Fibroblast of villous mesenchyme (primary cell): ENCODE measurements at regions not wholly inside any gene's neighbourhood (a gene's known extent, or its start where the extent isn't known, plus 50 kb on each side); places are given as distances from the start of the nearest gene placed in this dataset.

Experiments used
- DNase-seq: peaks from one replicate; pipeline ENCODE4 v3.0.0-alpha.2; 2010; ENCODE audit warnings: low read depth
- H3K4me3 ChIP-seq: 2 replicates; pipeline ENCODE4 v1.5.1; 2011; ENCODE audit warnings: low read depth, mild to moderate bottlenecking, low read length
- TF ChIP-seq, protein P1 (sequence below): IDR thresholded peaks from 2 replicates; pipeline ENCODE4 v1.5.1; 2012; ENCODE audit warnings: low read depth, mild to moderate bottlenecking, low read length; ENCODE audit not compliant: insufficient read depth

DNA sequence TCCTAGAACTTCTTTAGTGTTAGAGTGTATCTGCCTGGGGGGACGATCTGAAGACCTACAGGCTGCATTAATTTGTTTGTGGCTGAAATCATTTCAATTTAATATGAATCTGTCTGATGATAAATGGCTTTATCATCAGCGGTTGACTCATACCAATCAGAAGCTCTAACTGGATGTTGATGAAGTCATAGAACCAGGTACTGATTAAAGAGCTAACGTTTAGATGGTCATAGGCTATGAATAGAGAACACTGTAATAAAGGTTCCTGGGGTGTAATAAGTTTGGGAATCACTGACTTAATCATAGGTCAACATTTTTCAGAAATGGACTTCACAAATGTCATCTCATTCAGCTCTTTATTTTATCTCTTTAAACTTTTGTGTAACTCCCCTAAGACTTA, 329.9 kb downstream of the MSX2 start:
- TF ChIP-seq, protein P1, sequence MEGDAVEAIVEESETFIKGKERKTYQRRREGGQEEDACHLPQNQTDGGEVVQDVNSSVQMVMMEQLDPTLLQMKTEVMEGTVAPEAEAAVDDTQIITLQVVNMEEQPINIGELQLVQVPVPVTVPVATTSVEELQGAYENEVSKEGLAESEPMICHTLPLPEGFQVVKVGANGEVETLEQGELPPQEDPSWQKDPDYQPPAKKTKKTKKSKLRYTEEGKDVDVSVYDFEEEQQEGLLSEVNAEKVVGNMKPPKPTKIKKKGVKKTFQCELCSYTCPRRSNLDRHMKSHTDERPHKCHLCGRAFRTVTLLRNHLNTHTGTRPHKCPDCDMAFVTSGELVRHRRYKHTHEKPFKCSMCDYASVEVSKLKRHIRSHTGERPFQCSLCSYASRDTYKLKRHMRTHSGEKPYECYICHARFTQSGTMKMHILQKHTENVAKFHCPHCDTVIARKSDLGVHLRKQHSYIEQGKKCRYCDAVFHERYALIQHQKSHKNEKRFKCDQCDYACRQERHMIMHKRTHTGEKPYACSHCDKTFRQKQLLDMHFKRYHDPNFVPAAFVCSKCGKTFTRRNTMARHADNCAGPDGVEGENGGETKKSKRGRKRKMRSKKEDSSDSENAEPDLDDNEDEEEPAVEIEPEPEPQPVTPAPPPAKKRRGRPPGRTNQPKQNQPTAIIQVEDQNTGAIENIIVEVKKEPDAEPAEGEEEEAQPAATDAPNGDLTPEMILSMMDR, result no peak
- no peak overlapping the region for H3K4me3 ChIP-seq
- no peak for DNase-seq

DNA sequence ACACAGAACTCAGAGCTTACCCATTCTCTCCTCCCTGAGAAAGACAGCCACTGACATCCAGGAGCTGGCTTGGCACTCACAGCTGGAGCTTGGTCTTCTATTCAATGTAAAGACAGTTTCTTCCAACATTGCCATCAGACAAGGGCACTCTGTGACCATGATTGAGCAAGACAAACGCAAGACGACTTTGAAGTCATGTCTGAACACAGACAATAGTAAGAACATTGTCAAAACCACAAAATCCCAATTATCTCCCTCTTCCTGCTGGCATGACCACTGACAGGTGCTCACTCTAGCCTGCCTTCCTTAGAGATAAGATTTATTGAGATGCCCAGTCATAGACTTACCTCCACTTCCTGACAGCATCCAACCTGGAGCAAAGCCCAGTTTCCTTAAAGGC, 328.0 kb downstream of the MSX2 start:
- H3K4me3 ChIP-seq, result no peak overlapping the region
- no peak for DNase-seq
- TF ChIP-seq, protein P1, result no peak

DNA sequence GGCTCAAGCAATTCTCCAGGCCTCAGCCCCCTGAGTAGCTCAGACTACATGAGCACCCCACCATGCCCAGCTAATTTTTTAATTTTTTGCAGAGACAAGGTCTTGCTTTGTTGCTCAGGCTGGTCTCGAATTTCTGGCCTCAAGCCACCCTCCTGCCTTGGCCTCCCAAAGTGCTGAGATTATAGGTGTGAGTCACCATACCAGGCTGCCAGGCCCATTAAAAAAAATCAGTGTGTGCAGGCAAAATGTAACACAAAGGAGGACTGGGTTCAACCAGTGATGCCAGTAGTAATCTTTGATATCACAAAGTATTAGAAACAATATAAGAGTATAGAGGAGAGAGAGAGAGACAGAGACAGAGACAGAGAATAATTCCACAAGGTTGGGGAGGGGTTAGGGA, 322.7 kb downstream of the MSX2 start:
- TF ChIP-seq, protein P1, result no peak
- no peak overlapping the region for H3K4me3 ChIP-seq
- no peak for DNase-seq

DNA sequence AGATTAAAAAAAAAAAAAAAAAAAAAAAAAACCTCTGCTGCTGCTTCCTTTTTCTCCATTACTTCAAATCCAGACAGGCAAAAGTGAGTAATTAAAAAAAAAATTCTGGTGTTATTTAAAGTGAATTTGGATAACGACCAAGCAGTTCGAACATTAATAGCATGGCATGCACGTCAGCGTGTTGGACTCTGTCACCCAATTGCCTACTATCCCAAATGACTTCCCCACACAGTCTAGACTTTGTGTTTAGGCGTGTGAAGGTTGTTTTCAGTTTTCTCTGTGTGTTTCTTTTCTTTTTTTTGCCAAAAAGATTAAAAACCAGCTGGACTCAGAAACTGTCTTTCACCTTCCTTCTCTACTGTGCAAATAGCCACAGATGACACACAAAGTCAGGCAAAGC, 321.4 kb downstream of the MSX2 start:
- TF ChIP-seq, protein P1, result no peak
- no peak for DNase-seq
- no peak overlapping the region for H3K4me3 ChIP-seq

DNA sequence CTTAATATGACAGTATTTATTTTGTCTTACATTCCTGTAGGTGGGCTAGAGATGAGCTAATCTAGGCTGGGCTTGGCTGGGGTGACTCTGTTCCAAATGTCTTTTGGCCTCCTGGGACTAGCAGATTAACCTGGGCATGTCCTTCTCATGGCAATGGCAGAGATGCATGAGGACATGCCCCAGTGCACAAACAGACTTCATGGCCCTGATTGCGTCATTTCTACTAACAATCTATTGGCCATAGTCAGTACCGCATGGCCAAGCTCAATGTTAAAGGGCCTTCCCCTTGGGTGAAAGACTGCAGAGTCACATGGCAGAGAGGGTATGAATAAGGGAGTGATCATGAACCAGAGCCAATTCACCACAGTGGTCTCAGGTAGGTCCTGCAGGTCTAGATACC, 313.4 kb downstream of the MSX2 start:
- no peak overlapping the region for H3K4me3 ChIP-seq
- no peak for DNase-seq
- TF ChIP-seq, protein P1, result no peak

DNA sequence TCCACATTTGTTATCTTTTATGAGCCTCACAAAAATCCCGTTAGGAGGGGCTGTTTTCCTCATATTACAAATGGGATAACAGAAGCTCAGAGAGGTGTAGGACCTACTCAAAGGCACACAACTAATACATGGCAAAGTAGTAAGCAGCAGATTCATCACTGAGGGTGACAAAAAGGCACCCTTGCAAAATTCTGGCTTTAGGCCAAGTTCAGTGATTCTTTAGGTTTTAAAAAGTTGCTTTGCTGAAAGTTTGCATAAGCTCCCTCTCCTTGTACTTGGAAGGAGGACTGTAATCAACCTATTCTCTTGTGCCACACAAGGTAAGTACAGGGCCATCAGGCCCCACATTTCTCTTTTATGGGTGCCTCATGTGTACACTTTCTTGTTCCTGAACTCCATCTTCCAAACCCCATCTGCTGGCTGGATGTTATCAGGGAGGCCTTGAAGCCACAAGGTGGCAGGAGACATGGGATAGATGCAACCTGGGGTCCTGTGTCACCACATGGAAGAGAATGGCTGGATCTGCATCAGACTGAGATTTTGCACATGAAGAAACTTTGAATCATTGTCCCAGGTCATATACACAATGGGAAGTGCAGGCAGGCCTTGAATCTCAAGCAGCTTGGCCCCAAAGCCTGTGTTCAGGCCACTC, 311.6 kb downstream of the MSX2 start:
- TF ChIP-seq, protein P1, result no peak
- no peak for DNase-seq
- no peak overlapping the region for H3K4me3 ChIP-seq

DNA sequence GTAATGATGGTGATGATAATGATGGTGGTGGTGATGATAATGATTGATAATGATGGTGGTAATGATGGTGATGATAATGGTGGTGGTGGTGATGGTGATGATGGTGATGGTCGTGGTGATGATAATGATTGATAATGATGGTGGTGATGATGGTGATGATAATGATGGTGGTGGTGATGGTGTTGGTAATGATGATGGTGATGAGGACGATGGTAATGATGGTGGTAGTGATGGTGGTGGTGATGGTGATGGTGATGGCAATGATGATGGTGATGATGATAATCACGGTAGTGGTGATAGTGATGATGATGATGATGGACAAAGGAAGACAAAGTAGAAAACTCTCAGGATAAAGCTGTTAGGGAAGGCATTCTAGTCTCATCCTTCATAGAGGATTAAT, 310.5 kb downstream of the MSX2 start:
- DNase-seq, result no peak
- no peak overlapping the region for H3K4me3 ChIP-seq
- TF ChIP-seq, protein P1, result no peak
